ENCODE measurements at regions not wholly inside any gene's neighbourhood (a gene's known extent, or its start where the extent isn't known, plus 50 kb on each side); places are given as distances from the start of the nearest gene placed in this dataset.

- TF ChIP-seq BHLHE40 (IDR thresholded peaks at IDR 0.05; ENCODE audit: low read depth, low read length): peak; percentile 61
- TF ChIP-seq, protein P1, sequence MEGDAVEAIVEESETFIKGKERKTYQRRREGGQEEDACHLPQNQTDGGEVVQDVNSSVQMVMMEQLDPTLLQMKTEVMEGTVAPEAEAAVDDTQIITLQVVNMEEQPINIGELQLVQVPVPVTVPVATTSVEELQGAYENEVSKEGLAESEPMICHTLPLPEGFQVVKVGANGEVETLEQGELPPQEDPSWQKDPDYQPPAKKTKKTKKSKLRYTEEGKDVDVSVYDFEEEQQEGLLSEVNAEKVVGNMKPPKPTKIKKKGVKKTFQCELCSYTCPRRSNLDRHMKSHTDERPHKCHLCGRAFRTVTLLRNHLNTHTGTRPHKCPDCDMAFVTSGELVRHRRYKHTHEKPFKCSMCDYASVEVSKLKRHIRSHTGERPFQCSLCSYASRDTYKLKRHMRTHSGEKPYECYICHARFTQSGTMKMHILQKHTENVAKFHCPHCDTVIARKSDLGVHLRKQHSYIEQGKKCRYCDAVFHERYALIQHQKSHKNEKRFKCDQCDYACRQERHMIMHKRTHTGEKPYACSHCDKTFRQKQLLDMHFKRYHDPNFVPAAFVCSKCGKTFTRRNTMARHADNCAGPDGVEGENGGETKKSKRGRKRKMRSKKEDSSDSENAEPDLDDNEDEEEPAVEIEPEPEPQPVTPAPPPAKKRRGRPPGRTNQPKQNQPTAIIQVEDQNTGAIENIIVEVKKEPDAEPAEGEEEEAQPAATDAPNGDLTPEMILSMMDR (conservative IDR thresholded peaks at IDR 0.05; ENCODE audit: low read depth, low read length): no peak
These were observed 75.5 kb upstream of the KLF7 start for GRCh38 chr2:207241198-207241597.

Data from IMR-90 (cell line).